ENCODE measurements at regions not wholly inside any gene's neighbourhood (a gene's known extent, or its start where the extent isn't known, plus 50 kb on each side); places are given as distances from the start of the nearest gene placed in this dataset.

DNA sequence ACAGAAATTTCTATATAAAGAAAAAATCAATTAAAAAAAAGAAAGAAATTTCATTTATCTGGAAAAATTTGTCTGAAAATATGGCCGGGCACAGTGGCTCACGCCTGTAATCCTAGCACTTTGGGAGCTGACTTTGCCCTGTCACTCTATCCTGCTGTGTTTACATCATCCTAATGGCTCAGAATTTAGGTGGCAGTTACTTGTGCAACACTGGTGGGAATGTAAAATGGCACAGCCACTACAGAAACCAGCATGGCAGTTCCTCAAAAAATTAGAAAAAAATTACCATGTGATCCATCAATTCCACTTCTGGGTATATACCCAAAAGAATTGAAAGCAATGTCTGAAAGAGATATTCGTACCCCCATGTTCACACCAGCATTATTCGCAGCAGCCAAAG is 405.2 kb upstream of the AUTS2 start:
- TF ChIP-seq RBAK (tag by site-specific recombination; IDR thresholded peaks at IDR 0.05): no peak
- no peak for TF ChIP-seq HOXD13 (CRISPR knock-in tag; IDR thresholded peaks at IDR 0.05; ENCODE audit: borderline replicate concordance)
- TF ChIP-seq, protein P1, sequence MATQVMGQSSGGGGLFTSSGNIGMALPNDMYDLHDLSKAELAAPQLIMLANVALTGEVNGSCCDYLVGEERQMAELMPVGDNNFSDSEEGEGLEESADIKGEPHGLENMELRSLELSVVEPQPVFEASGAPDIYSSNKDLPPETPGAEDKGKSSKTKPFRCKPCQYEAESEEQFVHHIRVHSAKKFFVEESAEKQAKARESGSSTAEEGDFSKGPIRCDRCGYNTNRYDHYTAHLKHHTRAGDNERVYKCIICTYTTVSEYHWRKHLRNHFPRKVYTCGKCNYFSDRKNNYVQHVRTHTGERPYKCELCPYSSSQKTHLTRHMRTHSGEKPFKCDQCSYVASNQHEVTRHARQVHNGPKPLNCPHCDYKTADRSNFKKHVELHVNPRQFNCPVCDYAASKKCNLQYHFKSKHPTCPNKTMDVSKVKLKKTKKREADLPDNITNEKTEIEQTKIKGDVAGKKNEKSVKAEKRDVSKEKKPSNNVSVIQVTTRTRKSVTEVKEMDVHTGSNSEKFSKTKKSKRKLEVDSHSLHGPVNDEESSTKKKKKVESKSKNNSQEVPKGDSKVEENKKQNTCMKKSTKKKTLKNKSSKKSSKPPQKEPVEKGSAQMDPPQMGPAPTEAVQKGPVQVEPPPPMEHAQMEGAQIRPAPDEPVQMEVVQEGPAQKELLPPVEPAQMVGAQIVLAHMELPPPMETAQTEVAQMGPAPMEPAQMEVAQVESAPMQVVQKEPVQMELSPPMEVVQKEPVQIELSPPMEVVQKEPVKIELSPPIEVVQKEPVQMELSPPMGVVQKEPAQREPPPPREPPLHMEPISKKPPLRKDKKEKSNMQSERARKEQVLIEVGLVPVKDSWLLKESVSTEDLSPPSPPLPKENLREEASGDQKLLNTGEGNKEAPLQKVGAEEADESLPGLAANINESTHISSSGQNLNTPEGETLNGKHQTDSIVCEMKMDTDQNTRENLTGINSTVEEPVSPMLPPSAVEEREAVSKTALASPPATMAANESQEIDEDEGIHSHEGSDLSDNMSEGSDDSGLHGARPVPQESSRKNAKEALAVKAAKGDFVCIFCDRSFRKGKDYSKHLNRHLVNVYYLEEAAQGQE (tag by site-specific recombination; IDR thresholded peaks at IDR 0.05): no peak
- TF ChIP-seq, protein P2, sequence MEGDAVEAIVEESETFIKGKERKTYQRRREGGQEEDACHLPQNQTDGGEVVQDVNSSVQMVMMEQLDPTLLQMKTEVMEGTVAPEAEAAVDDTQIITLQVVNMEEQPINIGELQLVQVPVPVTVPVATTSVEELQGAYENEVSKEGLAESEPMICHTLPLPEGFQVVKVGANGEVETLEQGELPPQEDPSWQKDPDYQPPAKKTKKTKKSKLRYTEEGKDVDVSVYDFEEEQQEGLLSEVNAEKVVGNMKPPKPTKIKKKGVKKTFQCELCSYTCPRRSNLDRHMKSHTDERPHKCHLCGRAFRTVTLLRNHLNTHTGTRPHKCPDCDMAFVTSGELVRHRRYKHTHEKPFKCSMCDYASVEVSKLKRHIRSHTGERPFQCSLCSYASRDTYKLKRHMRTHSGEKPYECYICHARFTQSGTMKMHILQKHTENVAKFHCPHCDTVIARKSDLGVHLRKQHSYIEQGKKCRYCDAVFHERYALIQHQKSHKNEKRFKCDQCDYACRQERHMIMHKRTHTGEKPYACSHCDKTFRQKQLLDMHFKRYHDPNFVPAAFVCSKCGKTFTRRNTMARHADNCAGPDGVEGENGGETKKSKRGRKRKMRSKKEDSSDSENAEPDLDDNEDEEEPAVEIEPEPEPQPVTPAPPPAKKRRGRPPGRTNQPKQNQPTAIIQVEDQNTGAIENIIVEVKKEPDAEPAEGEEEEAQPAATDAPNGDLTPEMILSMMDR (tag by site-specific recombination; IDR thresholded peaks at IDR 0.05): no peak
- TF ChIP-seq ZNF776 (tag by site-specific recombination; IDR thresholded peaks at IDR 0.05; ENCODE audit: borderline replicate concordance): no peak
- no peak for TF ChIP-seq KLF1 (tag by site-specific recombination; IDR thresholded peaks at IDR 0.05)
- no peak for TF ChIP-seq ZNF416 (tag by site-specific recombination; IDR thresholded peaks at IDR 0.05)

All from HEK293 (cell line).